Inflammatory macrophage treated with lipopolysaccharide for 1 hour (primary cell): ENCODE measurements at regions not wholly inside any gene's neighbourhood (a gene's known extent, or its start where the extent isn't known, plus 50 kb on each side); places are given as distances from the start of the nearest gene placed in this dataset.

Experiments used
- DNase-seq, 2 donors: peaks; one replicate each; pipeline ENCODE4 v3.0.0-alpha.2; 2020 to 2022

- DNase-seq: no peak
These were observed 52.5 kb upstream of the TTC29 start for GRCh38 chr4:146998157-146998556.

GRCh38 chr4:147003956-147004809, 58.5 kb upstream of the TTC29 start:
- no peak for DNase-seq

- no peak for DNase-seq
These were observed 60.6 kb upstream of the TTC29 start for GRCh38 chr4:147006229-147006628.

- no peak for DNase-seq
These were observed 64.2 kb upstream of the TTC29 start for GRCh38 chr4:147009875-147010274.

- DNase-seq: no peak
These were observed 65.7 kb upstream of the TTC29 start for GRCh38 chr4:147011411-147011810.

GRCh38 chr4:147012059-147012707, 66.5 kb upstream of the TTC29 start:
- no peak for DNase-seq

GRCh38 chr4:147014946-147015345, 69.3 kb upstream of the TTC29 start:
- no peak for DNase-seq

GRCh38 chr4:147015491-147015890, 69.8 kb upstream of the TTC29 start:
- DNase-seq: no peak

GRCh38 chr4:147017081-147017480, 71.4 kb upstream of the TTC29 start:
- DNase-seq: no peak

- peak; percentile 18 to 56 for DNase-seq
These were observed 73.4 kb upstream of the TTC29 start for GRCh38 chr4:147019091-147019490.

- no peak for DNase-seq
These were observed 74.8 kb upstream of the TTC29 start for GRCh38 chr4:147020456-147020855.

GRCh38 chr4:147025042-147025441, 79.4 kb upstream of the TTC29 start:
- DNase-seq: no peak

- DNase-seq: no peak
These were observed 83.6 kb upstream of the TTC29 start for GRCh38 chr4:147029296-147029695.

- no peak for DNase-seq
These were observed 88.7 kb upstream of the TTC29 start for GRCh38 chr4:147034372-147034771.

- no peak for DNase-seq
These were observed 91.4 kb upstream of the TTC29 start for GRCh38 chr4:147037069-147037468.

- no peak for DNase-seq
These were observed 94.4 kb upstream of the TTC29 start for GRCh38 chr4:147039976-147040575.

GRCh38 chr4:147040874-147041273, 95.2 kb upstream of the TTC29 start:
- DNase-seq: no peak

- no peak for DNase-seq
These were observed 95.7 kb upstream of the TTC29 start for GRCh38 chr4:147041376-147041775.

GRCh38 chr4:147042046-147042445, 96.4 kb upstream of the TTC29 start:
- no peak for DNase-seq

GRCh38 chr4:147044241-147044640, 98.6 kb upstream of the TTC29 start:
- no peak for DNase-seq

- no peak for DNase-seq
These were observed 104.3 kb upstream of the TTC29 start for GRCh38 chr4:147049946-147050345.

- DNase-seq: no peak
These were observed 104.7 kb upstream of the TTC29 start for GRCh38 chr4:147050356-147050765.

GRCh38 chr4:147052361-147052760, 106.7 kb upstream of the TTC29 start:
- DNase-seq: no peak
